DND-41 (cell line): ENCODE measurements at regions not wholly inside any gene's neighbourhood (a gene's known extent, or its start where the extent isn't known, plus 50 kb on each side); places are given as distances from the start of the nearest gene placed in this dataset.

Source experiments
- ATAC-seq: fragments of 200-7000 bp; cut with Tn5 transposase; 3 replicates; pipeline ENCODE4 v1.9.1; 2021; ENCODE audit warnings: low read depth; ENCODE audit not compliant: insufficient read depth
- DNase-seq: peaks from one replicate; pipeline ENCODE4 v3.0.0-alpha.2; 2020
- H2AFZ ChIP-seq: 2 replicates; pipeline ENCODE4 v1.6.0; 2012; ENCODE audit warnings: low read depth, low read length
- H3K27ac ChIP-seq: 2 replicates; pipeline ENCODE4 v1.5.1; 2012; ENCODE audit warnings: low read length, inconsistent platforms
- H3K27me3 ChIP-seq: fragments of 200-600 bp; sonication (generic); 2 replicates; pipeline ENCODE4 v1.6.0; 2012; ENCODE audit warnings: low read length, mild to moderate bottlenecking, inconsistent platforms; ENCODE audit not compliant: insufficient read depth, poor library complexity
- H3K36me3 ChIP-seq: 2 replicates; pipeline ENCODE4 v1.5.1; 2012; ENCODE audit warnings: low read length, inconsistent platforms; ENCODE audit not compliant: insufficient read depth
- H3K4me1 ChIP-seq: 2 replicates; pipeline ENCODE4 v1.5.1; 2012; ENCODE audit warnings: mild to moderate bottlenecking, low read length; ENCODE audit not compliant: insufficient read depth
- H3K4me2 ChIP-seq: 2 replicates; pipeline ENCODE4 v1.6.0; 2012; ENCODE audit warnings: mild to moderate bottlenecking, moderate library complexity, low read length, inconsistent platforms; ENCODE audit not compliant: insufficient read depth
- H3K4me3 ChIP-seq, 2 experiments: fragments of 200-600 bp in 1 of 2; shearing (Covaris generic) in 1 of 2; 2 replicates each; pipeline ENCODE4 v1.5.1; 2012 to 2016; ENCODE audit warnings: inconsistent platforms in 2 of 2, low read length in 2 of 2, mild to moderate bottlenecking in 2 of 2, low read depth in 1 of 2, moderate library complexity in 1 of 2
- H3K79me2 ChIP-seq: 2 replicates; pipeline ENCODE4 v1.6.0; 2012; ENCODE audit warnings: low read length, inconsistent platforms; ENCODE audit not compliant: insufficient read depth
- H3K9ac ChIP-seq: 2 replicates; pipeline ENCODE4 v1.6.0; 2012; ENCODE audit warnings: low read depth, mild to moderate bottlenecking, inconsistent platforms, low read length, moderate library complexity
- H3K9me3 ChIP-seq: 2 replicates; pipeline ENCODE4 v1.5.1; 2012; ENCODE audit warnings: low read length, moderate library complexity, mild to moderate bottlenecking, inconsistent platforms; ENCODE audit not compliant: insufficient read depth, severe bottlenecking
- H4K20me1 ChIP-seq: 2 replicates; pipeline ENCODE4 v1.6.0; 2012; ENCODE audit warnings: low read length; ENCODE audit not compliant: insufficient read depth
- CTCF ChIP-seq: IDR thresholded peaks from 2 replicates; pipeline ENCODE4 v1.5.1; 2012; ENCODE audit warnings: borderline replicate concordance, low read length, moderate library complexity, mild to moderate bottlenecking; ENCODE audit not compliant: poor library complexity, severe bottlenecking; ENCODE audit errors: extremely low read depth
- EZH2 ChIP-seq: IDR thresholded peaks from 3 replicates; pipeline ENCODE4 v1.6.1; 2012; ENCODE audit warnings: borderline replicate concordance, low read depth, mild to moderate bottlenecking, moderate library complexity, low read length, inconsistent platforms; ENCODE audit not compliant: severe bottlenecking

- H2AFZ ChIP-seq: no peak overlapping the region
- H3K36me3 ChIP-seq: no peaks in the 10 kb centered on the region
- no peaks in the 10 kb centered on the region for H3K4me1 ChIP-seq
- peaks cover 6% of the 10 kb centered on the region for H3K27me3 ChIP-seq
- ATAC-seq (no peak), DNase-seq (no peak)
- H3K9ac ChIP-seq: no peak overlapping the region
- no peaks in the 10 kb centered on the region for H3K9me3 ChIP-seq
- H4K20me1 ChIP-seq: no peaks in the 10 kb centered on the region
- H3K27ac ChIP-seq: no peak overlapping the region
- TF ChIP-seq CTCF (no peak), EZH2 (no peak)
- no peaks in the 10 kb centered on the region for H3K79me2 ChIP-seq
- H3K4me2 ChIP-seq: no peak overlapping the region
- H3K4me3 ChIP-seq: no peak overlapping the region
Measured at GRCh38 chr17:68789203-68789962, 165.8 kb downstream of the ABCA8 start.

GRCh38 chr17:68785565-68786486, 169.4 kb downstream of the ABCA8 start:
- no peak for TF ChIP-seq EZH2
- no peak for TF ChIP-seq CTCF
- no peaks in the 10 kb centered on the region for H3K9me3 ChIP-seq
- H3K4me2 ChIP-seq: no peak overlapping the region

GRCh38 chr17:68784431-68784830, 170.8 kb downstream of the ABCA8 start:
- Histone ChIP-seq H3K4me3 (no peak overlapping the region), H3K9me3 (no peaks in the 10 kb centered on the region), H4K20me1 (no peaks in the 10 kb centered on the region), H3K27me3 (peaks cover 6% of the 10 kb centered on the region), H3K9ac (no peak overlapping the region), H2AFZ (no peak overlapping the region), H3K27ac (no peak overlapping the region), H3K36me3 (no peaks in the 10 kb centered on the region), H3K79me2 (no peaks in the 10 kb centered on the region), H3K4me2 (no peak overlapping the region), H3K4me1 (no peaks in the 10 kb centered on the region)
- DNase-seq: no peak
- TF ChIP-seq EZH2: no peak
- no peak for TF ChIP-seq CTCF
- no peak for ATAC-seq

More at GRCh38 chr17:68785565-68786486, 169.4 kb downstream of the ABCA8 start:
- H3K4me1 ChIP-seq: no peaks in the 10 kb centered on the region
- no peak overlapping the region for H3K27ac ChIP-seq
- no peak overlapping the region for H2AFZ ChIP-seq
- no peaks in the 10 kb centered on the region for H4K20me1 ChIP-seq
- no peaks in the 10 kb centered on the region for H3K79me2 ChIP-seq
- peaks cover 6% of the 10 kb centered on the region for H3K27me3 ChIP-seq
- no peaks in the 10 kb centered on the region for H3K36me3 ChIP-seq
- H3K4me3 ChIP-seq: no peak overlapping the region
- no peak for DNase-seq
- no peak overlapping the region for H3K9ac ChIP-seq
- no peak for ATAC-seq
